Occipital lobe (tissue), 1 donor: ENCODE measurements at regions not wholly inside any gene's neighbourhood (a gene's known extent, or its start where the extent isn't known, plus 50 kb on each side); places are given as distances from the start of the nearest gene placed in this dataset.

Experiments used
- DNase-seq: peaks from one replicate; lab custom pipeline; 2025; lab: John Stamatoyannopoulos, UW

DNA sequence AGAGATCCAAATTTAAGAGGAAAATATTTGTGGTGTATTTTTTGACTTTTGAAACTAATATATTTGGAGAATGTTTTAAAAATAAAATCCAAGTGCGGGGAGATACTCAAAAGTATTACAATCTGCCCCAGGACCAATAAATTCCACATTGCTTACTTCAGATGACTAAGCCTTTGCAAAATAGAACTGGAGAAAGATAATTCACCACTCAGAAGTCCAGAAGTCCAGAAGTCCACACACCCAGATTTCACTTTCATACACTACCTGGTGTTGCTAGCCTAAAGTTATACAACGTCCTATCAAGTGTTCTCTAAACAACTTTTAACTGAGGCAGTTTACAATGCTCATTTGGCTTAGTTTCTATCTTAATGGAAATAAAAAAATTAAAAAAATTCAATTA lies 487.0 kb upstream of the SEMA3D start:
- no peak for DNase-seq

DNA sequence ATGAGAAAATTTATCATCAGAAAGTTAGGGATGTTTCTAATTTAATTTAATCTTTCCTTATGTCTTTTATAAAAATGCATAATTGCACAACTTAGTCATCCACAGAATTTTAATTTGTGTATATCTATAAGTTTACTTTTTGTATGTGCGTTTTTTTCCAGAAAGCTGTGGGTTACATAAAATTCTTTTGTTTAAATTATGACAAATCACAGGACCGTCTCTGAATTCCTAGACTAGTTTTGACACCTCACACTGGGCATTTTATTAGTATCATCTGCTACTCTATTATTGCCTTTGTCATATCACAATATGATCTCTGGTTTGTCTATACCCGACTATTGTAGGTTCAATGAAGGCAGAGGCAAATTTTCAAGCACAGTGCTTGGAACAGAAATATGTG lies 482.4 kb upstream of the SEMA3D start:
- no peak for DNase-seq

DNA sequence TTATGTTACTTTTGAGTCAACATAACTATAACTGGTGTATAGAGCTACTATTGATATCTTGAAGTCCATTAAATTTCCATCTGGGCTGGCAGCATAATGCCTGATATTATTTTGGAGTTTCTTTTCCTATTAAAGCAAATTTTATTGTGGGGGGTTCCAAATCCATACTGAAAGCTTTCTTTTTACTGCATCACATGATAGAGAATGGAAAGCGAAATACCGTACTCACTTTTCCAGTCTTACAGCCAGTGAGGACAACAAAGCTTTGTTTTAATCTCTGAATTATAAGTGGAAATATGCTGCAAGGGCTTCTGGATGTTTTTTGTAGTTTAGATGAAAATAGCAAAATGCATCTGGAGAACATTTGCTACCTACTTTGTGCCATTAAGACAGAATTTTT lies 477.5 kb upstream of the SEMA3D start:
- DNase-seq: no peak

DNA sequence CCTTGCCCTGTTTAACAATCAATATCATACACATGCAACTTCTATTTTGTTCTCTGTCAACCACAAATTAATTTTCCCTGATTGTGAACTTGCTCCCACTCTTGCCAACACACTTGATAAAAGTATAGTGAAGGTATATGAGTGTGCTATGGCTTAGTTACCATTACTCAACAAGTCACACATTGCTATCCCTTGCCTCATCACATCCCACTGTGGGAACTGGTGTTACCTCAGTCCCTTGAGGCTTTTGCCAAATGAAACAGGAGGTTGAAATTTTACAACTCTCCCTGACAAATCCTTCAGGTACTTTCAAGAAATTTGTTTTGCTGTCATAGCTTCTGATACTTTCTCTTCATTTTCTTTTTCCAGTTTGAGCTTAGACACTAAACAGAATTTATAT lies 472.5 kb upstream of the SEMA3D start:
- DNase-seq: no peak

DNA sequence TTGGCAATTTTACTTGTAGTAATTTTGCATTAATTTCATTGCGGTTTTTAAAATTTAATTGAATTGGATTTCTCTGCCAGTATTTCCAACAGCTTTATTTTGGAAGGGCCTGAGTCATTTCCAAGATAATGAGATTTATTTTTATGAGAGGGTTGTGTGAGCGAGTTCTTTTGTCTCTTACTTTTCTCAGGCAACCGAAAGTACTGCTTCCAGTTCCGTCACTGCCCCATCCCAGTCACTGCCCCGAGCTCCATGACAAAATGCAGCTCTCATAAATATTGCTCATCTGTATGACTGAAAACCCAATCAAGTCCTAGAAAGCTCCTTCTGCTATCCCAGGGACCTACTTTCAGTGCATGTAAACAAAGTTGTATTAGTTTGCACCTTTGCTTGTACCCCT lies 468.4 kb upstream of the SEMA3D start:
- DNase-seq: no peak

DNA sequence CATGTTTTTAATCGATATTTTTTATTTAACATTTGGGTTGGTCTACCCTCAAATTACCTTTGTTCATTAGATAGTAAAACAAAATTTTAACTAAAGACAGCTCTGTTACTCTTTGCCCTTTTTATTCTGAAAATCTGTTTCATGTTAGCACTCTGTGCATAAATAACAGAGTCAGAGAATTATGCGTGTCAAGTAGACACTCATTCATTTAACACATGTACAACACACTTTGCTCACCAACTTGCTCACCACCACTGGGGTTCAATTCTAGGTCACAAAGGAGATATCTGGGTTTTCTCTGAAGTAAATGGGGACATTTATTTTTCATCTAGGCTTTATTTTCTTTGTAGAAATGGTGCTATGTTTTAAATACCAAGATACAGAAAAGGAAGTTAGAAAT lies 457.4 kb upstream of the SEMA3D start:
- no peak for DNase-seq

DNA sequence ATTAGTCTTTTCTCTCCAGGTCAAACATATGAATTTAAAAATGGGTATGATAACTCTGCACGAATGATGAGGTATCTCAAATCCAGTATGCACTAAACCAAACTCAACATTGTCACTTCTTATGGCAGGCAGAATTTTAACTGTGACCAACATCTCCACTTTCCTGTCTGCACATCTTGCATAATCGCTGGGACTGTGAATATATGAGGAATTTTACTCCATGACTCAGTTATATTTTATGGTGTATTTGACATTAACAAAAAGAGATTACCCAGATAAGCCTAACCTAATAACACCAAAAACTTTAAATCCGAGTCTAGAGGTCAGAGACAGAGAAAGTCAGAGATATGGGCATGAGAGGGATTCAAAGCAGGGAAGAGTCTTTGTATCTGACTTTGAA lies 454.5 kb upstream of the SEMA3D start:
- no peak for DNase-seq

DNA sequence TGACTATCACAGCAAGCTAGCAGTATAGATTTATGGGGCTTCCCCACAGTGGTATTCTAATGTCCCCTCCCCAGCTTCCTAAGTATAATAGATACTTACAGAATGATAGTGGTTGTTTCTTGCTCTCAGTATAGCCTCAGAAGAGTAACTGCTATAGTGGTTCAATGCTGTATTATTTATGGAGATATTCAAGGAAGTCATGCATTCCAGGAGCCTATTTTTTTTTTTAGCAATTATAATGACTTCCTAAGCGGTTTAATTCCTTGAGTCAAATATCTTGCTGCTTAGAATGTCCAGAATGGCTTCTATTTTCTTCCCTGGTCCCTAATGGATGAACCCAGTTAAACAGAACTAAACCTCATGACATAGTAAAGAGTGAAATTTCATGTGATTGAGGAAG lies 451.5 kb upstream of the SEMA3D start:
- DNase-seq: no peak

DNA sequence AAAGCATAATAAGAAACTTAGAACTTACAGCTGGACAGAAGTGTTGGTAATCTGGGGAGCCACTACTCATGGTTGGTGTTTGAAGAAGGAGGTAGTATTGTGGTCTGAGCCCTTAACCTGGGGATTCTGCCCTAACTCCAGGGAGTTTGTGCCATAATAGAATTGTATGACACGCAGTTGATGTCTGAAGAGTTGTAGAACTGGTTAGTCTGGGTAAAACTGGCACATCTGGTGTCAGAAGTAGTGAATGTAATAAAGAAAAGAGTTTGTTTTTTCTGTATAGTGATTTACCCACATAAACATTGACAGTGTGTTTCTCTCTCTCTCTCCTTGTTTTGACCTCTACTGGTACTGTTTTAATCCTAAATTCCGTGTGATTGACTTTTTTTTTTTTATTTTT lies 448.1 kb upstream of the SEMA3D start:
- DNase-seq: no peak

DNA sequence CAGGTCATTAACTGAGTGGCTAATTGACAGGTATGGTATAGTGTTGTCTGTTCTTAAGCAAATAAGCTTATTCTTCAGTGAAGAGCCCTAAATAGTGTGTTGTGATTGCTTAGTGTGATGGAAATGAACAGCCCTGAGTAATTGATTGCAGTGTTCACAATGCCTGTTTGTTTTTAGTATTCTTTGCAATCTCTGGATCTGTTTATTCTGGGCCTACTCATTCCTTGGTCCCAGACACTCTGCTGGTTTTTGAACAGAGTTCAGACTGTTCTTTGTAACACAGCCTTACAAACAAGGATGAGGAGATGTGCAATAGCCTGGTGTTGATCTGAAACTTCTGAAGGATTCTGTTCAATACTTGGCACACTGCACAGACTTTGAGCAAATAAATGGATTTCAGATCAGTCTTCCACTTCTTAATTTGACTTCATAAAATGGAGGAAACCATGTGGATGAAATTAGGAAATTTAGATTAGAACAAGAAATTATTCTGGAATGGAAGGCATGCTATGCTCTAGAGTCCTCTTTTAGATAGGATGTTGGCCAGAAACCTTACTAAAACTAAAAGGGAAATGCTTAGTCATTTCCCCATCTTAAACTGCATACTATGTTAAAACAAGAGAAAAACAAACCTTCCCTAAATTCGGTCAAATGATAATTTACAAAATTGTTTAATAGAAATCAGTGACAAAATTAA lies 444.2 kb upstream of the SEMA3D start:
- DNase-seq: no peak

DNA sequence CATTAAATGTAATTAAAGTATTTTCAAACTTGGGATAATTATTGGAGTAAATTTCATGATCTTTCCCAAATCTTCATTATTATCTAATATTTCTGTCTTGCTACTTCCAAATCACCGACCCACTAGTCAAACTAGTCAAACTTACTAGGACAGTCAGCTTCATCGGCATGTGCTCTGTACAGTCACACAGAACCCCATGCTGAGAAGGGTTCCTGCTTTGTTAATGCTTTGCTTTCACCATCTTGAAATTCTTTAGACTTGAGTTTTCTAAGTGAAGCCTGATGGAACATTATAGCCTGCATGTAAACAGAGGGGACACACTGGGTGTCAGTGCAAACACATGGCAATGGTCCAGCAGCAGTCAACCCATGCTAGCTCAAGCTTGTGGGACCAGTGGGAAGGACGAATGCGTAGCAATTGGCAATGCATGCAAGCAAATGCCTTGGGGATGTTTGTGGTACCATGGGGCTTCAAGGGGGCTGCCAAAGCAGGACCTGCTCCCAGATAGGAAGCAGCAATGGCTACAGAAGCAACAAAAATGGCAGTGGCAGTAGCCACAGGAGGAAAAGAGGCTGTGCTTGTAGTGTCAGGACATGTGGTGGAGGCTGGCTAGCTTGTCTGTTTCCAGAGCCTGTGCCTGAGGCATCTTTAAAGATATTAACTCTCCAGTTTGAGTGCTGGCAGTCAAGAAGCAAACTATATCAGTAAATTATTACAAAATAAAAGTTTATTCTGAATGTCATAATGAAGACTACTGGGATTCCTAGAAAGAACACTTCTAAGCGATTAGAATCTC lies 441.1 kb upstream of the SEMA3D start:
- no peak for DNase-seq

DNA sequence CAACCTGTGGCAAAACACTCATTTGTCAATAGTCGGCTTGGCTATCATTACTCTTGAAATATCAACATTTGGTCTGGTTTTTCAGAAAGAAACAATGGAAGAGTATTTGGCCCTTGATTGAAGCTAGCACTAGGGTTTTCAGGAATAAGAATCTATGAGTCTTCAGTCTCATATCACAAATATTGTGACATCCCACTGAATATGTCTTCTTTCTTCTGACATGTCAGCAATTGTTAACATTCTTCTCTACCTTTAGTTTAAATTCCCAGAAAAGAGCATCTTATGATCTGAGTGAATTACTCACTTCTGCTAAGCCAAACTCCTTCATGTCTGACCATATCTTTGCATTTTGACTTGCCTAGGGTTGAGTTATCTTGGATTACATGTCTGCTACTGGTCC lies 435.2 kb upstream of the SEMA3D start:
- DNase-seq: no peak

DNA sequence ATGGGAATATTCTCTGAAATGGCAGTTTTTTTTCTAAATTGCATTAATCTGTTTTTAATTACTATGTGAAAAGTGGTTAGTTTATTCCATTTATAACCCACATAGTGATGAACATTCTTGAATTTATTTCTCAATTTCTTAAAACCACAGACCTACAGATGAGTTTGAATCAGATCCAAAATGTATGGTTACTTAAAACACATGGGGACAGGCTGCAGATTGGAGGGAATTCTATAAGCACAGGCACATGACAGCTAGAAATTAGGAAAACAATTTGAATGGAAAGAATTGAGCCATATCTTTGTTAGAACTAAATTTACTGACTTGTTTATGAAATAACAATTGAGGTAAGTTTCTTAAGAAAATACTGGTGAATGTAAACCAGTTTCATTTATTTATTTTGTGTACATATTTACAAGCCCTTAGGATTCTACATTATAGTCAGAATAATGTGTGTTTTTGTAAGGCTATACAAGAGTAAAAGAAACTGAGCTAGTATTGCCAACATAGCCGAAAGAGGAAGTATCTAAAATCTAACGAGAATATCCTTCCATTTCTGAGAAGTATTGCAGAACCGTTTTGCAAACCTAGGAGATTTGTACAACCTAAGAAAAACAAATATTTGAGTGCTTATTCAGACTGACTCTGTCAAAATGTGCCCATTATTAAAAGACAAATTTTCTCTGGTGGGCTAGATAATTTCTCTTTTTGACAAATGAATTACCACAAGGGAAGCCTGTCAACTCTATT lies 434.3 kb upstream of the SEMA3D start:
- no peak for DNase-seq

DNA sequence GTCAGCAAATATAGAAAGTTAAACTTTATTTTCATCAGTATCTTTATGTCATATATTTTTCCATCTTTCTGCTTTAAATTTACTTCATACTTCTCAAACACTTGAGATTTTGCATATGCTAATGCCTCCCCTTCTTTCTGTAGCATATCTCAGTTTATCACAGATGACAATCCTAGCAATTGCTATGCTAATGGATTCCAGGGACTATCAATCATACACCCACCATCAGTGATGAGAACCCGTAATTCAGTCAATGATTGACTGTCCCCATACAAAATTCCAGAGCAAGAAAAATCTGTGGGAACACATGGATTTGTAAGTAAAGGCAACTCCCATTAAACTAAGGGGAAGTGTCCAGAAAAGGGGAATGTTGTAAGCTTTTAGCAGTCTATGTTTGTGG lies 432.4 kb upstream of the SEMA3D start:
- DNase-seq: no peak

DNA sequence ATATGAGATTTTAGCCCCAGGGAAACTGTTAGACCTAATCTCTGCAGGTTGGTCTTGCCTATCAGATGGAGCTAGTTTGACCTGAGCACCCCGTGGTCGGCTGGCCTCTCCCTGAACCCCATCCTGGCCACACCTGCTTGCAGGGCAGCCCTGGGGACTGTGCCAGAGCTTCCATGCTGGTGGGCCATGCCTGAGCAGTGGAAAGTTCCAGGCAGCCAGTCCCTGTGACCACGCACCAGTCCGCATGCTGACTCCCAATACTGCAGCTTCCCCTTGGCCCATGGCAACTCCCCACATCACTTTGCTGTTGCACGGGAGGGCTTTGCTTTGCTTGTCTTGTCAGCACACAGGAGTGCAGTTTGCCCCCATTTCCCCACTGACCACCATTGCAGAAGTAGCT lies 427.8 kb upstream of the SEMA3D start:
- no peak for DNase-seq

DNA sequence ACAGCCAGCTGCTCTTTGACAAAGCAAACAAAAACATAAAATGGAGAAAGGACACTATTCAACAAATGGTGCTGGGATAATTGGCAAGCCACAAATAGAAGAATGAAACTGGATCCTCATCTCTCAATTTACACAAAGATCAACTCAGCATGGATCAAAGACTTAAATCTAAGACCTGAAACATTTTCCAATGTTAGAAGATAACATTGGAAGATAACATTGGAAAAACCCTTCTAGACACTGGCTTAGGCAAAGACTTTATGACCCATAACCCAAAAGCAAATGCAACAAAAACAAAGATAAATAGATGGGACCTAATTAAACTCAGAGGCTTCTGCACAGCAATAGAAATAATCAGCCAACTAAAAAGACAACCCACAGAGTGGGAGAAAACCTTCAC lies 425.7 kb upstream of the SEMA3D start:
- DNase-seq: no peak

DNA sequence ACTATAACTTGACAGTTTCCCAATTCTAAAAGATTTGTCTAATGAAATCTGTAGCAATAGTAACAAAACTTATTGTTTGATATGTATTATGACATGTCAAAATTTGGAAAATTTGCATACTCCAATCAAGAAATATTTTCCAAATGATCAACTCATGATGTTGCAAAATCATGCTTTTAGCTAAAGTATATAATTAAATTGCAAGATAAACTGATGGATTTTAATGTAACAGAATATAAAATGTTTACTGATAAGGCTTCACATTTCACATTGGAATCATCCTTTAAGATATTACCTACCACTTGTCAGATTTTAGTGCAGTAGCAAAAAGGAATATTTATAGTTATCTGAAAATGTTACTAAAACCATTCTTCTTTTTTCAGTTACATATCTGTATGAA lies 421.9 kb upstream of the SEMA3D start:
- no peak for DNase-seq

DNA sequence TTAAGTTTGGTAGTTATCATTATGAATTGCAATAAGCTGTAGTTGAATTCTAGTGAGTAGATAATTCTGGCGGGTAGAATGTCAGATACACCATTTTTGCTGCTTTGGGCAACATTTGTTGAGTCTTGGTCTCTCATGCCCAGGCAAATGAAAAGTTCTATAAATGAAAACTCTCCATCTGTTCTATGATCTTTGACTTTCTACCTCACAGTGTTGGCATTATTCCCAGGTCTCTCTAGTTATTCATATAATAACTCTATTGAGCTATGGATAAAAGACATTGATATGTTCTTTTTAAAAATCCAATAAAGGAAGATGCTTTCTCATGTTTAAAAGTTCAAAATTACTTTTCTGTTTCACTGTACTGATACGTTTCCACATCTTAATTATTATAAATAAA lies 415.3 kb upstream of the SEMA3D start:
- DNase-seq: no peak

DNA sequence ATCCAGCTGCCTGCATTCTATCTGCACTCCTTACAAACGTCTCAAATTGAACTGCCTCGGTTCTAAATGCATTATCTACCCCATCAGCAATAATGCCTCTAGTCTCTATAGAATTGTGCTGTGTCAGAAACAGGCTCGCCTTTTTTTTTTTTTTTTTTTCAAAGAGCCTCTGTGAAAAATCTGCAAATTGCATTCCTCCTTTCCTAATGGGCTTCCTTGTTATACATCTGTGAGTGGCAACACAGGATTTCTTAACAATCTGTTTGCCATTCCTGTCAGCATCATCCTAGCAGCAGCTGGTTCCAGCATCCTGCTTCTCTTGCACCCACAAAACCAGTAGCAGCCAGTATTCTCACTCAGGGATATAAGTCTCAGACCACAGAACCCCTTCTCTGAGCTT lies 413.5 kb upstream of the SEMA3D start:
- DNase-seq: no peak

DNA sequence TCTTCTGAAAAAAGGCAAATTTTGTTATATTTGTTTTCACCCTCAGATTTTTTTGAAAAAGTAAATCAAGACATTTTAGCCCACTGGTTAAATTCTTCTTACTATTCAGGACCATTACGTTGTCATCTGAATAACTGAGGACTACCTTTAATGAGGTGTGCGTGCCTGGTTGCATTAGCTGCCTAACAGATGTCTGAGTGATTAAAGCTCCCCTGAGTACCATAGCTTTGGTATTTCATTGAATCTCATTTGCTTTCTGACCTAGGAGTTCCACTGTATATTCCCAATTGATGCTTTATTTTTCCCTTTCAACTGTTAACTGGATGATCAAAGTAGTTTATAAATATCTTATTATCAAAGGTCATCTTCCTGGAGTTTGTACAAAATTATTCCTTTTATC lies 410.0 kb upstream of the SEMA3D start:
- DNase-seq: no peak

DNA sequence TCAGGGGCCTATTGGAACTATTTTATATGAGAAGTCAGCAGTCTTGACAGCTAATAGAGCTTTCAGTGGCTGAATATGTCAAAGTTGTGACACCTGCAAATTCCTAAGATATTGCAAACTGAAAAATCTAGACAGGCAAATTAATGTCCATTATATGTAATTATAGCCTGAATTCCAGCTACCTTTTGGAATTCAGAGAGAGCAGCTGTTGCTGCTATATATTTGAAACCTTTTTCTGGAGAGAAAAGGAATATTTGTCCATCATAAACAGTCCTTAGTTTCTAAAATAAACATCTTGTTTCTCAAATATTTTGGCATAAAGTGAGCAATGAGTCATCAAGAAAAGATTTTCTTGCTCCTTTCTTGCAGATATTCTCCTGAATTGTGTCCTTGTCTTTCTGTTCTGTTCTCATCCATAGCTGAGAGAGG lies 408.9 kb upstream of the SEMA3D start:
- DNase-seq: no peak

DNA sequence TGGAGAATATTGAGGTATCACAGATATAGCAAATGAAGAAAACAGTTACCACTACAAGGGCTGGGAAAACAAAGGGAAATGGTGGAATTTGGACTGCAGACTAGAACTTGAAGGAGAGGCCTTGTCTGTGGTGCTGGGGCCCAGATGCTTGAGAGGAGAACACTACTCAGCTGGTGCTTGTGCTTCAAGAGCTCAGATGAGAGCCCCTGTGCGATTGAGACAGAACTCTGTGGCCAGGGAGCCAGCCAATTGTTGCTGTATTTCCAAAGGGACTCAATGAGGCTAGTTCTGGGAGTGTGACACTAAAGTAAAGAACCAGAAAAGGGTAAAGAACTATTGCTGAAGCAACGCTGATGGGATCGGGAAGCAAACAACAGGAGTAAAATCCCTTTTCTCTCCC lies 406.5 kb upstream of the SEMA3D start:
- no peak for DNase-seq

DNA sequence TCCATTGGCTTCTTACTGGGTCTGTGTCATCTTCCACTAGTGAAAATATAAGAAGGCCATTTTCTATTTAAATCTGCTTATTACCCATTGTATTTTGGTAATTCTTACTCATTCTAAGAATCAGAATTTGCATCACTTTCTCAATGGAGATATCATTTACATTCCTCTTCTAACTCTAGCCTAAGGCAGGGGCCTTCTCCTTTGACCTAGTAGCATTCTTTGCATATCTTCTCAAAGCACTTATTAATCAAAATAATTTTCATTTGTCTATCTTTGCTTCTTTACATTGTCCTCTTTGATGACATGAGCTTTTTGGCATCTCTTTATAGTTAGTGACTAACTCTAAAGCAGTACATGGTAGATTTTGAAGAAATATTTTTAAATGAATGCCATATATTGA lies 400.9 kb upstream of the SEMA3D start:
- no peak for DNase-seq
